B cell (primary cell): ENCODE measurements at regions not wholly inside any gene's neighbourhood (a gene's known extent, or its start where the extent isn't known, plus 50 kb on each side); places are given as distances from the start of the nearest gene placed in this dataset.

Experiments used
- ATAC-seq: fragments of 200-7000 bp; cut with Tn5 transposase; one replicate; pipeline ENCODE4 v1.10.0; 2021; ENCODE audit warnings: low read depth, mild to moderate bottlenecking, moderate number of reproducible peaks, moderate library complexity
- CTCF ChIA-PET: fragments of 350-600 bp; sonication (Branson Sonifier 250); formaldehyde crosslinking; loops from one replicate; lab custom pipeline; 2021; ENCODE audit warnings: antibody characterized with exemption, inconsistent platforms; lab: Charles Lee
- POLR2A ChIA-PET: fragments of 350-600 bp; sonication (Branson Sonifier 250); formaldehyde crosslinking; loops from one replicate; lab custom pipeline; 2021; ENCODE audit warnings: antibody characterized with exemption; lab: Charles Lee
- DNase-seq: peaks from one replicate; pipeline ENCODE4 v3.0.0; 2013
- H2AFZ ChIP-seq: 2 replicates; pipeline ENCODE4 v1.6.1; 2012; ENCODE audit warnings: mild to moderate bottlenecking, low read depth, low read length; ENCODE audit not compliant: insufficient read depth, poor library complexity, severe bottlenecking
- H3K27ac ChIP-seq, 2 donors: 1 replicate in 1 of 2; 2 replicates in 1 of 2; pipeline ENCODE4 v1.5.1; 2012 to 2013; ENCODE audit warnings: low read length in 2 of 2, mild to moderate bottlenecking in 2 of 2, moderate library complexity in 1 of 2
- H3K27me3 ChIP-seq, 4 experiments: fragments of 200-600 bp in 1 of 4; sonication (generic) in 1 of 4; replicated peaks in 1 of 4; 1 replicate in 2 of 4; 2 replicates in 2 of 4; pipeline versions ENCODE4 v1.6.1 to v1.7.0; 2013 to 2016; ENCODE audit warnings: low read length in 3 of 4, mild to moderate bottlenecking in 2 of 4, mixed read lengths in 1 of 4, moderate library complexity in 1 of 4; ENCODE audit not compliant: insufficient read depth in 4 of 4, control insufficient read depth in 3 of 4; ENCODE audit errors: control extremely low read depth in 1 of 4
- H3K36me3 ChIP-seq, 2 experiments: replicated peaks in 1 of 2; 1 replicate in 1 of 2; 2 replicates in 1 of 2; pipeline versions ENCODE4 v1.6.1 to v1.7.1; 2013; ENCODE audit warnings: low read length in 1 of 2; ENCODE audit not compliant: insufficient read depth in 2 of 2, control insufficient read depth in 1 of 2; ENCODE audit errors: control extremely low read depth in 1 of 2, extremely low read depth in 1 of 2
- H3K4me1 ChIP-seq, 2 donors: fragments of 200-600 bp in 1 of 2; sonication (generic) in 1 of 2; 1 replicate in 1 of 2; 2 replicates in 1 of 2; pipeline versions ENCODE4 v1.5.1 to v1.6.1; 2013 to 2017; ENCODE audit warnings: low read length in 2 of 2; ENCODE audit not compliant: control insufficient read depth in 2 of 2, insufficient read depth in 2 of 2
- H3K4me2 ChIP-seq: replicated peaks from 2 replicates; pipeline ENCODE3; 2012; ENCODE audit warnings: mild to moderate bottlenecking, low read depth, low read length; ENCODE audit not compliant: poor library complexity, severe bottlenecking
- H3K4me3 ChIP-seq, 5 experiments: fragments of 200-600 bp in 1 of 5; sonication (generic) in 1 of 5; 1 replicate in 3 of 5; 2 replicates in 2 of 5; pipeline versions ENCODE4 v1.5.1 to v1.7.0; 2011 to 2016; ENCODE audit warnings: low read length in 4 of 5, mild to moderate bottlenecking in 4 of 5, low read depth in 2 of 5, control low read depth in 1 of 5, moderate library complexity in 1 of 5; ENCODE audit not compliant: insufficient read depth in 1 of 5; ENCODE audit errors: control extremely low read depth in 1 of 5, extremely low read depth in 1 of 5
- H3K79me2 ChIP-seq: fragments of 200-600 bp; sonication (generic); one replicate; pipeline ENCODE4 v1.6.0; 2016; ENCODE audit warnings: low read length; ENCODE audit not compliant: control insufficient read depth, insufficient read depth
- H3K9ac ChIP-seq: fragments of 200-600 bp; sonication (generic); 2 replicates; pipeline ENCODE4 v1.6.1; 2017; ENCODE audit warnings: mild to moderate bottlenecking, low read length, moderate library complexity
- H3K9me3 ChIP-seq, 3 donors: one replicate each; pipeline versions ENCODE4 v1.6.1 to v1.7.1; 2013; ENCODE audit warnings: low read length in 2 of 3; ENCODE audit not compliant: control insufficient read depth in 2 of 3, insufficient read depth in 1 of 3; ENCODE audit errors: control extremely low read depth in 1 of 3
- H4K20me1 ChIP-seq: 2 replicates; pipeline ENCODE4 v1.6.0; 2012; ENCODE audit warnings: mild to moderate bottlenecking, low read length; ENCODE audit not compliant: insufficient read depth, control insufficient read depth, poor library complexity, severe bottlenecking
- H3K27ac Mint-ChIP-seq: one replicate; pipeline ENCODE4 v1.8.0; 2021; ENCODE audit warnings: mixed read lengths
- H3K27me3 Mint-ChIP-seq: one replicate; pipeline ENCODE4 v1.8.0; 2021; ENCODE audit warnings: mixed read lengths
- H3K4me1 Mint-ChIP-seq: one replicate; pipeline ENCODE4 v1.8.0; 2021; ENCODE audit warnings: mixed read lengths
- H3K4me3 Mint-ChIP-seq: one replicate; pipeline ENCODE4 v1.8.0; 2021; ENCODE audit warnings: mixed read lengths
- H3K9me3 Mint-ChIP-seq: one replicate; pipeline ENCODE4 v1.8.0; 2022; ENCODE audit warnings: mixed read lengths; ENCODE audit not compliant: insufficient read depth
- CTCF ChIP-seq: fragments of 200-600 bp; IDR thresholded peaks from one replicate; pipeline ENCODE4 v1.8.0; 2022; ENCODE audit warnings: antibody characterized with exemption, mild to moderate bottlenecking
- EZH2 ChIP-seq: IDR thresholded peaks from 2 replicates; pipeline ENCODE4 v1.6.1; 2012; ENCODE audit warnings: borderline replicate concordance, low read depth, mild to moderate bottlenecking, moderate library complexity, low read length; ENCODE audit not compliant: insufficient read depth, poor library complexity, severe bottlenecking
- WGBS: methylation state at CpG from one replicate; pipeline ENCODE4 v1.1.5; 2013; ENCODE audit warnings: missing lambda C conversion rate; ENCODE audit not compliant: insufficient coverage; 5-methylcytosine and 5-hydroxymethylcytosine counted together
- intact Hi-C: fragments of 100-400 bp; cut with micrococcal nuclease; formaldehyde crosslinking; loops from one replicate; pipeline ENCODE4 v1.10.0; 2022

DNA sequence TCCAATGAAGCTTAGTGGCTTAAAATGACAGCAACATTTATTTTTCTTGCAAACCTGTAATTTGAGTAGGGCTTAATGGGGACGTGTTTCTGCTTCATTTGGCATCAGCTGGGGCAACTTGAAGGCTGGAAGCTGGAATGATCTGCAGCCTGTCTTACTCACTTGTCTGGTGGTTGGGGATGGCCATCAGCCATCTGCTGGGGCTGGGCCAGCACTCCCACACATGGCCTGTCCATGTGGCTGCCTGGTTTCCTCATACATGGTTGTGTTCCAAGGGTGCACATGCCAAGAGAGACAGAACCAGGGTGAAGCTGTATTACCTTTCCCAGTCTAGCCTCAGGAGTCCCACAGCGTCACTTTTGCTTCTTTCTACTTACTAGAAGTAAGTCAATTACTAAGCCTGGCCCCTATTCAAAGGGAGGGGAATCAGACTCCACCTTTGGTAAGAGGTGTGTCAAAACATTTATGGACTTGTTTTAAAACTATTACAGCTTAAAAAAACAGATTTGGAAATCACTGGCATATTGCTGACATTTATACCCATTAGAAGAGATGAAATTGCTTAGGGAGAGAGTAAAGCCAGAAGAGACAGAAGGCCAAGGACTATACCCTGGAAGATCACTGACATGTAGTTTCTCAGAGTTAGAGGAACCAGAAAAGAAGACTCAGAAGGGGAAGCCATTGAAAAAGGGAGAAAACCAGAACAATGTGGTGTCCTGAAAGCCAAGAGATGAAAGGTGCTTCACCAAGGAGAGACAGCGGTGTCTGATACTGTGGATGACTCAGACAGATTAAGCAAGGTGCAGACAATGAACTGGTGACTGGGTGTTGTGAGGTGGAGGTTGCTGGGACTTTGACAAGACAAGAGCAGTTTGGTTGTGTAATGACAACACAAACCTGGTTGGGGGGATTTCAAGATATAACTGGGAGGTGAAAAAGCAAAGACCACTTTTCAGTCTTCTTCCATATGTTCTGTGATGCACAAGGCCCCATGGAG is 345.2 kb downstream of the GJA1 start:
- no peak overlapping the region for H3K4me3 ChIP-seq
- Mint-ChIP-seq H3K27ac (no peak overlapping the region), H3K4me1 (no peaks in the 10 kb centered on the region), H3K9me3 (no peaks in the 10 kb centered on the region), H3K27me3 (no peaks in the 10 kb centered on the region), H3K4me3 (no peak overlapping the region)
- TF ChIP-seq EZH2 (no peak), CTCF (no peak)
- DNase-seq: no peak
- H3K36me3 ChIP-seq: no peaks in the 10 kb centered on the region
- H2AFZ ChIP-seq: no peak overlapping the region
- WGBS: 88% methylated on average over 2 of the region's 3 CpGs
- H3K9me3 ChIP-seq: no peaks in the 10 kb centered on the region
- H3K9ac ChIP-seq: no peak overlapping the region
- H3K79me2 ChIP-seq: no peaks in the 10 kb centered on the region
- H3K27ac ChIP-seq: no peak overlapping the region
- H3K4me1 ChIP-seq: no peaks in the 10 kb centered on the region
- ATAC-seq: no peak
- intact Hi-C loops: no loop called here
- no peaks in the 10 kb centered on the region for H3K27me3 ChIP-seq
- no peak overlapping the region for H3K4me2 ChIP-seq
- CTCF ChIA-PET: no interaction called here
- no peaks in the 10 kb centered on the region for H4K20me1 ChIP-seq
- POLR2A ChIA-PET: no interaction called here
